ENCODE measurements at regions not wholly inside any gene's neighbourhood (a gene's known extent, or its start where the extent isn't known, plus 50 kb on each side); places are given as distances from the start of the nearest gene placed in this dataset.

GRCh38 chr13:107289540-107289939 lies 721.6 kb upstream of the ARGLU1 start:
- no peak overlapping the region for H3K4me3 ChIP-seq
- H3K9me3 ChIP-seq: no peaks in the 10 kb centered on the region
- no peaks in the 10 kb centered on the region for H3K4me1 ChIP-seq
- H3K9ac ChIP-seq: no peak overlapping the region
- no peaks in the 10 kb centered on the region for H3K36me3 ChIP-seq
- no peak overlapping the region for H3K4me2 ChIP-seq
- no peak overlapping the region for H3K27ac ChIP-seq
- no peaks in the 10 kb centered on the region for H3K27me3 ChIP-seq
- no peaks in the 10 kb centered on the region for H4K20me1 ChIP-seq
- TF ChIP-seq Cebpa-rat (IDR thresholded peaks at IDR 0.05): no peak

GRCh38 chr13:107284173-107284572 lies 716.2 kb upstream of the ARGLU1 start:
- Histone ChIP-seq H3K27ac (no peak overlapping the region), H3K4me2 (no peak overlapping the region)
- no peak for TF ChIP-seq Cebpa-rat (IDR thresholded peaks at IDR 0.05)

GRCh38 chr13:107277911-107278310 lies 710.0 kb upstream of the ARGLU1 start:
- Histone ChIP-seq H3K27ac (no peak overlapping the region), H3K36me3 (no peaks in the 10 kb centered on the region), H3K9me3 (no peaks in the 10 kb centered on the region), H4K20me1 (no peaks in the 10 kb centered on the region), H3K4me3 (no peak overlapping the region), H3K4me1 (no peaks in the 10 kb centered on the region), H3K27me3 (no peaks in the 10 kb centered on the region), H3K4me2 (no peak overlapping the region), H3K9ac (no peak overlapping the region)
- TF ChIP-seq Cebpa-rat (IDR thresholded peaks at IDR 0.05): no peak

More at GRCh38 chr13:107284173-107284572, 716.2 kb upstream of the ARGLU1 start:
- H3K36me3 ChIP-seq: no peaks in the 10 kb centered on the region
- H3K9me3 ChIP-seq: no peaks in the 10 kb centered on the region
- no peak overlapping the region for H3K9ac ChIP-seq
- no peaks in the 10 kb centered on the region for H3K4me1 ChIP-seq
- no peak overlapping the region for H3K4me3 ChIP-seq
- H3K27me3 ChIP-seq: no peaks in the 10 kb centered on the region
- no peaks in the 10 kb centered on the region for H4K20me1 ChIP-seq

- H3K9ac ChIP-seq: no peak overlapping the region
- no peaks in the 10 kb centered on the region for H4K20me1 ChIP-seq
- TF ChIP-seq Cebpa-rat (IDR thresholded peaks at IDR 0.05): no peak
- H3K36me3 ChIP-seq: no peaks in the 10 kb centered on the region
- H3K27ac ChIP-seq: no peak overlapping the region
- no peak overlapping the region for H3K4me2 ChIP-seq
- no peaks in the 10 kb centered on the region for H3K27me3 ChIP-seq
- no peaks in the 10 kb centered on the region for H3K9me3 ChIP-seq
- no peak overlapping the region for H3K4me3 ChIP-seq
- no peaks in the 10 kb centered on the region for H3K4me1 ChIP-seq
These were observed 709.0 kb upstream of the ARGLU1 start for GRCh38 chr13:107276936-107277335.

- Histone ChIP-seq H3K36me3 (no peaks in the 10 kb centered on the region), H3K4me2 (no peak overlapping the region), H4K20me1 (no peaks in the 10 kb centered on the region), H3K9me3 (no peaks in the 10 kb centered on the region), H3K27ac (no peak overlapping the region), H3K4me3 (no peak overlapping the region), H3K9ac (no peak overlapping the region), H3K27me3 (no peaks in the 10 kb centered on the region), H3K4me1 (peaks cover 3% of the 10 kb centered on the region; the same call in 1 of the 2 replicates)
- TF ChIP-seq Cebpa-rat (IDR thresholded peaks at IDR 0.05): no peak
These were observed 708.1 kb upstream of the ARGLU1 start for GRCh38 chr13:107275945-107276614.

- Histone ChIP-seq H3K27ac (no peak overlapping the region), H3K9me3 (no peaks in the 10 kb centered on the region), H3K4me3 (no peak overlapping the region), H4K20me1 (no peaks in the 10 kb centered on the region), H3K27me3 (no peaks in the 10 kb centered on the region), H3K4me2 (no peak overlapping the region), H3K4me1 (peaks cover 4% of the 10 kb centered on the region; the same call in 1 of the 2 replicates), H3K9ac (no peak overlapping the region), H3K36me3 (no peaks in the 10 kb centered on the region)
- TF ChIP-seq Cebpa-rat (IDR thresholded peaks at IDR 0.05): peak; percentile 75; the same call in 1 of the 2 replicates
These were observed 707.4 kb upstream of the ARGLU1 start for GRCh38 chr13:107275312-107275711.

DNA sequence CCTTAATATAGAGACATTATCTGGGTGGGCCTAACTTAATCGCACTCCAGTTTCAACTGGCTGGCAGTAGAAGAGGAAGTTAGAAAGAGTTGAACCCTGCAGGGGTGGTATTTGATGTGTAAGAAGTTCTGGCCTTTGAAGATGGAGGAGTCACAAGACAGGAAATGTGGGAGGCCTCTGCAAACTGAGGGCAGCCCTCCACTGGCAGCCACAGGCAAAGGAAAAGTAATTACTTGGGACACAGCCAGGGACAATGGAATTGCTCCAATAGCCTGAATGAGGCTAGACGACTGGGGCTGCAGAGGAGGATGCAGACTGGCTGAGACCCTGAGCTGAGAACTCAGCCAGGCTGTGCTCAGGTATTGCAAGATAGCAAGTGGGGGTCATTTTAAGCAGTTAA lies 703.3 kb upstream of the ARGLU1 start:
- Histone ChIP-seq H3K4me2 (0 out of 2 replicates have a peak overlapping the region, but pooled peaks have one; percentile 7), H3K27me3 (no peaks in the 10 kb centered on the region), H3K4me1 (peaks cover 4% of the 10 kb centered on the region; the same call in 1 of the 2 replicates), H4K20me1 (no peaks in the 10 kb centered on the region), H3K36me3 (no peaks in the 10 kb centered on the region), H3K4me3 (no peak overlapping the region), H3K27ac (no peak overlapping the region), H3K9ac (no peak overlapping the region), H3K9me3 (no peaks in the 10 kb centered on the region)
- TF ChIP-seq Cebpa-rat (IDR thresholded peaks at IDR 0.05): no peak

DNA sequence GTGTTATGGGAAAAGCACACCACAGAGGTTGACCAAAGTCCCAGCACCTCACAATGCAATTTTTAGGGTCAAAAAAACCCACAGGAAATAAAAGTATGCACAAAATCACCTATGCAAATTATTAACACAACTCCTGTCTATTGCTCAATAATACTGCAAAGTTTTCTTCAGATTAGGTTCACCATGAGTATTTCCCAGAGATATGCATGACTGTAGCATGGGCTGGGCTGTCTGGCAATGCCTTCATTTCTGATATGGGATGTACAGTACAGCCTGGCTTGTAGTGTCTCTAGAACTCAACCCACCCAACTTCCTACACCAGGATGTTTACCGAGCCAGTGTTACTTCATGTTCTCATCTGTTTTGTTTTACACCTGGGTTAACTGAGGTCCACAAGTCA lies 698.7 kb upstream of the ARGLU1 start:
- H3K4me1 ChIP-seq: peaks cover 4% of the 10 kb centered on the region; the same call in 1 of the 2 replicates
- no peak overlapping the region for H3K4me3 ChIP-seq
- no peak for TF ChIP-seq Cebpa-rat (IDR thresholded peaks at IDR 0.05)

DNA sequence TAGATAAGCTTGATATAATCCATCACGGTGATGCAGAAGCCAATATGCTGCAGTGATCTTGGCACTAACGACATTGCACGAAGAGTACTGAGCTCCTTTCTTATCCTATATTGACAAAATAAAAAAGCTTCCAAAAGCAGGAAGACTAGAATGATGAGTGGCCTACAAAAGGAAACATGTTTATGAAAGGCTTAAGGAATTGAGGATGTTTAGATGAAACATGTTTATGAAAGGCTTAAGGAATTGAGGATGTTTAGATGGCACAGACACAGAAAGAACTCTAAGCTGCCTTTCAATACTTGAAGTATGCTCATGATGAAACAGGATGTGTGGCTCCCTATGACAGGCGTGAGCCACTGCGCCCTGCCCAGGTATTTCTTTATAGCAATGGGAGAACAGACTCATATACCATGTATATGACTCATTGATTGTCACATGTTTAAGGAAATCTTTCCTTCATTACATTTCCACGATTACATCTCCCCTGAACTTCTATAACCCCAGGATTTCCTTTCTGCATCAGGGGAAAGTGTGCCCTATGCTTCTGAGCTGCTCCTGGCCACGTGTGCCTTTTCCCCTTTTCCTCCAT lies 690.8 kb upstream of the ARGLU1 start:
- H3K9me3 ChIP-seq: no peaks in the 10 kb centered on the region
- no peak overlapping the region for H3K4me3 ChIP-seq
- H3K9ac ChIP-seq: no peak overlapping the region
- H3K36me3 ChIP-seq: no peaks in the 10 kb centered on the region
- H4K20me1 ChIP-seq: no peaks in the 10 kb centered on the region
- TF ChIP-seq Cebpa-rat (IDR thresholded peaks at IDR 0.05): no peak
- H3K4me2 ChIP-seq: no peak overlapping the region
- H3K27ac ChIP-seq: no peak overlapping the region
- no peaks in the 10 kb centered on the region for H3K27me3 ChIP-seq
- H3K4me1 ChIP-seq: no peaks in the 10 kb centered on the region

More for the DNA sequence above, 698.7 kb upstream of the ARGLU1 start:
- H3K36me3 ChIP-seq: no peaks in the 10 kb centered on the region
- no peaks in the 10 kb centered on the region for H4K20me1 ChIP-seq
- H3K27me3 ChIP-seq: no peaks in the 10 kb centered on the region
- H3K4me2 ChIP-seq: no peak overlapping the region
- no peak overlapping the region for H3K27ac ChIP-seq
- H3K9ac ChIP-seq: no peak overlapping the region
- no peaks in the 10 kb centered on the region for H3K9me3 ChIP-seq

- Histone ChIP-seq H3K9ac (no peak overlapping the region), H3K4me3 (no peak overlapping the region), H3K27ac (no peak overlapping the region), H3K36me3 (no peaks in the 10 kb centered on the region), H3K27me3 (no peaks in the 10 kb centered on the region), H3K4me2 (no peak overlapping the region), H4K20me1 (no peaks in the 10 kb centered on the region), H3K4me1 (no peaks in the 10 kb centered on the region), H3K9me3 (no peaks in the 10 kb centered on the region)
- TF ChIP-seq Cebpa-rat (IDR thresholded peaks at IDR 0.05): no peak
These were observed 686.5 kb upstream of the ARGLU1 start for GRCh38 chr13:107254392-107254791.
